ES-I3 (cell line): ENCODE measurements at regions not wholly inside any gene's neighbourhood (a gene's known extent, or its start where the extent isn't known, plus 50 kb on each side); places are given as distances from the start of the nearest gene placed in this dataset.

ENCODE experiments used
- H3K36me3 ChIP-seq: 2 replicates; pipeline ENCODE4 v1.6.1; 2013; ENCODE audit warnings: mild to moderate bottlenecking, low read length, control low read depth, moderate library complexity; ENCODE audit not compliant: insufficient read depth
- H3K4me1 ChIP-seq: 2 replicates; pipeline ENCODE4 v1.6.1; 2013; ENCODE audit warnings: mild to moderate bottlenecking, control low read depth, low read length; ENCODE audit not compliant: insufficient read depth
- H3K9ac ChIP-seq: 2 replicates; pipeline ENCODE4 v1.6.1; 2013; ENCODE audit warnings: low read depth, mild to moderate bottlenecking, low read length, moderate library complexity
- H3K9me3 ChIP-seq: 2 replicates; pipeline ENCODE4 v1.6.1; 2013; ENCODE audit warnings: mild to moderate bottlenecking, low read length, moderate library complexity; ENCODE audit not compliant: control insufficient read depth, insufficient read depth

GRCh38 chr21:35924714-35925301, 135.5 kb downstream of the SETD4 start:
- no peaks in the 10 kb centered on the region for H3K36me3 ChIP-seq
- no peak overlapping the region for H3K9ac ChIP-seq
- H3K4me1 ChIP-seq: no peaks in the 10 kb centered on the region
- H3K9me3 ChIP-seq: no peaks in the 10 kb centered on the region

GRCh38 chr21:35923971-35924370, 136.4 kb downstream of the SETD4 start:
- Histone ChIP-seq H3K4me1 (no peaks in the 10 kb centered on the region), H3K9ac (no peak overlapping the region), H3K9me3 (no peaks in the 10 kb centered on the region), H3K36me3 (no peaks in the 10 kb centered on the region)

GRCh38 chr21:35922618-35923017, 137.7 kb downstream of the SETD4 start:
- Histone ChIP-seq H3K9ac (no peak overlapping the region), H3K4me1 (no peaks in the 10 kb centered on the region)

GRCh38 chr21:35921471-35921870, 138.9 kb downstream of the SETD4 start:
- Histone ChIP-seq H3K36me3 (no peaks in the 10 kb centered on the region), H3K4me1 (no peaks in the 10 kb centered on the region), H3K9ac (no peak overlapping the region), H3K9me3 (no peaks in the 10 kb centered on the region)

More at GRCh38 chr21:35922618-35923017, 137.7 kb downstream of the SETD4 start:
- Histone ChIP-seq H3K36me3 (no peaks in the 10 kb centered on the region), H3K9me3 (no peaks in the 10 kb centered on the region)

- H3K4me1 ChIP-seq: no peaks in the 10 kb centered on the region
- H3K9me3 ChIP-seq: no peaks in the 10 kb centered on the region
- H3K9ac ChIP-seq: no peak overlapping the region
- no peaks in the 10 kb centered on the region for H3K36me3 ChIP-seq
These were observed 139.9 kb downstream of the SETD4 start for GRCh38 chr21:35920436-35920835.

- no peaks in the 10 kb centered on the region for H3K4me1 ChIP-seq
- H3K36me3 ChIP-seq: no peaks in the 10 kb centered on the region
- no peak overlapping the region for H3K9ac ChIP-seq
- H3K9me3 ChIP-seq: no peaks in the 10 kb centered on the region; the same call in 1 of the 2 replicates
These were observed 145.3 kb downstream of the SETD4 start for GRCh38 chr21:35915030-35915429.

- no peaks in the 10 kb centered on the region for H3K36me3 ChIP-seq
- H3K9ac ChIP-seq: no peak overlapping the region
- H3K9me3 ChIP-seq: no peaks in the 10 kb centered on the region; the same call in 1 of the 2 replicates
- no peaks in the 10 kb centered on the region for H3K4me1 ChIP-seq
These were observed 148.7 kb downstream of the SETD4 start for GRCh38 chr21:35911412-35912191.

GRCh38 chr21:35909456-35910223, 150.7 kb downstream of the SETD4 start:
- Histone ChIP-seq H3K9me3 (no peaks in the 10 kb centered on the region), H3K4me1 (no peaks in the 10 kb centered on the region), H3K9ac (no peak overlapping the region), H3K36me3 (no peaks in the 10 kb centered on the region)

GRCh38 chr21:35908311-35909078, 151.8 kb downstream of the SETD4 start:
- Histone ChIP-seq H3K36me3 (no peaks in the 10 kb centered on the region), H3K9me3 (no peaks in the 10 kb centered on the region), H3K4me1 (no peaks in the 10 kb centered on the region), H3K9ac (no peak overlapping the region)

GRCh38 chr21:35906586-35906985, 153.7 kb downstream of the SETD4 start:
- no peaks in the 10 kb centered on the region for H3K36me3 ChIP-seq
- no peaks in the 10 kb centered on the region for H3K9me3 ChIP-seq
- H3K9ac ChIP-seq: no peak overlapping the region
- no peaks in the 10 kb centered on the region for H3K4me1 ChIP-seq

GRCh38 chr21:35905963-35906345, 154.4 kb downstream of the SETD4 start:
- no peaks in the 10 kb centered on the region for H3K36me3 ChIP-seq
- H3K9ac ChIP-seq: no peak overlapping the region
- H3K4me1 ChIP-seq: no peaks in the 10 kb centered on the region
- no peaks in the 10 kb centered on the region for H3K9me3 ChIP-seq

- H3K4me1 ChIP-seq: no peaks in the 10 kb centered on the region
- no peak overlapping the region for H3K9ac ChIP-seq
- H3K36me3 ChIP-seq: no peaks in the 10 kb centered on the region
- H3K9me3 ChIP-seq: no peaks in the 10 kb centered on the region
These were observed 155.0 kb downstream of the SETD4 start for GRCh38 chr21:35905096-35905962.

- no peak overlapping the region for H3K9ac ChIP-seq
- no peaks in the 10 kb centered on the region for H3K4me1 ChIP-seq
These were observed 159.8 kb downstream of the SETD4 start for GRCh38 chr21:35900539-35900938.

More at GRCh38 chr21:35900539-35900938, 159.8 kb downstream of the SETD4 start:
- H3K36me3 ChIP-seq: no peaks in the 10 kb centered on the region
- H3K9me3 ChIP-seq: no peaks in the 10 kb centered on the region
